ENCODE measurements at regions not wholly inside any gene's neighbourhood (a gene's known extent, or its start where the extent isn't known, plus 50 kb on each side); places are given as distances from the start of the nearest gene placed in this dataset.
A peak's percentile ranks its signal among the peaks of the same experiment; 100 is the strongest.

DNA sequence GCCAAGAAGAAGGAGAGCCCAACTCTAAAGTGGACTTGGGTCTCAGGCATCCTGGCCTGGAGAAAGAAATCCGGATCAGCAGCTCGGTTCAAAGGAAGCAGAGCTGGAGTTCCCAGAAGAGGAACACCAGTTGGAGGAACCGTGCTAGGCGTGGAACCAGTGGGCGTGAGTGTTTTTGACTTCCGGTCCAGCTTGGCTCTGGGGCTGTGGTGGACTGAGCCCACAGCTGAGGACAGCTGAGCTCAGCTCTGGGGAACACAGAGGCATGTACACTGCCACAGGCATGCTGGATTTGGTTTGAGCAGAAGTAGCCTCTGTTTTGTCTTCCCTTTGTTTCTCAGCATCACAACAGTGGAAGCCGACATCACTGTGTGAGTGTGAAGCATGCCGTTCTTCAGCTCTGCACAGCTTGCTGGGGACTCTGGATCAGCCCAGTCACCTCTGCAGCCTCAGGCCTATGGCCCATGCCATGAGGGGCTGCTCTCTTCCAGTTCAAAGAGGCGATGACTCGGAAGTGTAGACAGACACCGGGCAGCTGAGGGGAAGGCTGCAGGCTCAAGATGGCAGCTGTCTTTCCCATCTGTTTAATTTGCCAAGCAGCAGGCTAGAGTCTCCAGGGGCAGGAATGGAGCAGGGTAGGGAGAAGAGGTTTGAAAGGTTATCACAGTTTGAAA, 185.8 kb upstream of the UBE3A start:
- H3K27ac ChIP-seq, result no peak overlapping the region
- DNase-seq, result peak in 1 of 2 donors; percentile 21

DNA sequence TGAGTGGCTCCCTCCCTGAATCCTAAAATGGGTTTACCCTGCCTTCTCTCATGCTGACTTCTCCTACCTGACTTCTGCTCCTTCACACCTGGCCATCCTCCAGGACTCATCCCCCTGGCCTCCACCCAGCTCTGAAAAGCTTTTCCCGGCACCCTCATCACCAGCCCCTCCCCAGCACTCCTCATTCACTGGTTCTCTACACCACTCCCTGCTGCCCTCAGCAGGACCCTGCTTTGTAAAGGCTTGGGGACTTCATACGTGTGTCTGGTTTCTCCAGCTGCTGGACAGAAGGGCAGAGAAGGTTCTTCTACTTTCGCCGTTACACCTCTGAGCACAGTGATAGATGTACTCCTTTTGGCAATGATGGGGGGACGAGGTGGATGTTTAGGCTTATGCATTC, 184.9 kb upstream of the UBE3A start:
- 68 to 81% (median 73%) methylated on average over 5 of the region's 5 CpGs for WGBS, 3 donors

More for the DNA sequence above, 185.8 kb upstream of the UBE3A start:
- H3K36me3 ChIP-seq (ENCODE audit: insufficient read depth in 1 of 2, low read depth in 1 of 2), result no peaks in the 10 kb centered on the region
- TF ChIP-seq, protein P1, sequence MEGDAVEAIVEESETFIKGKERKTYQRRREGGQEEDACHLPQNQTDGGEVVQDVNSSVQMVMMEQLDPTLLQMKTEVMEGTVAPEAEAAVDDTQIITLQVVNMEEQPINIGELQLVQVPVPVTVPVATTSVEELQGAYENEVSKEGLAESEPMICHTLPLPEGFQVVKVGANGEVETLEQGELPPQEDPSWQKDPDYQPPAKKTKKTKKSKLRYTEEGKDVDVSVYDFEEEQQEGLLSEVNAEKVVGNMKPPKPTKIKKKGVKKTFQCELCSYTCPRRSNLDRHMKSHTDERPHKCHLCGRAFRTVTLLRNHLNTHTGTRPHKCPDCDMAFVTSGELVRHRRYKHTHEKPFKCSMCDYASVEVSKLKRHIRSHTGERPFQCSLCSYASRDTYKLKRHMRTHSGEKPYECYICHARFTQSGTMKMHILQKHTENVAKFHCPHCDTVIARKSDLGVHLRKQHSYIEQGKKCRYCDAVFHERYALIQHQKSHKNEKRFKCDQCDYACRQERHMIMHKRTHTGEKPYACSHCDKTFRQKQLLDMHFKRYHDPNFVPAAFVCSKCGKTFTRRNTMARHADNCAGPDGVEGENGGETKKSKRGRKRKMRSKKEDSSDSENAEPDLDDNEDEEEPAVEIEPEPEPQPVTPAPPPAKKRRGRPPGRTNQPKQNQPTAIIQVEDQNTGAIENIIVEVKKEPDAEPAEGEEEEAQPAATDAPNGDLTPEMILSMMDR (IDR thresholded peaks at IDR 0.05), result no peak
- ATAC-seq, result no peak
- 38 to 52% (median 40%) methylated on average over 11 of the region's 11 CpGs for WGBS, 3 donors
- H3K27me3 ChIP-seq (ENCODE audit: insufficient read depth in 3 of 3, low read length in 2 of 3), result no peaks in the 10 kb centered on the region
- intact Hi-C loops (cut with DNase I), result no loop called here
- no peaks in the 10 kb centered on the region for H3K4me1 ChIP-seq
- no peaks in the 10 kb centered on the region for H3K9me3 ChIP-seq
- no peak overlapping the region for H3K4me3 ChIP-seq

GRCh38 chr15:25620466-25620865, 181.6 kb upstream of the UBE3A start:
- Histone ChIP-seq H3K27ac (no peak overlapping the region), H3K27me3 (ENCODE audit: insufficient read depth in 3 of 3, low read length in 2 of 3) (peaks cover 0 to 2% (median 0%) of the 10 kb centered on the region in 3 donors), H3K9me3 (no peaks in the 10 kb centered on the region), H3K4me1 (no peaks in the 10 kb centered on the region), H3K36me3 (ENCODE audit: insufficient read depth in 1 of 2, low read depth in 1 of 2) (no peaks in the 10 kb centered on the region), H3K4me3 (no peak overlapping the region)
- TF ChIP-seq, protein P1 (IDR thresholded peaks at IDR 0.05), result no peak
- intact Hi-C loops (cut with DNase I), result no loop called here
- DNase-seq, result no peak
- no peak for ATAC-seq
- 81 to 85% (median 85%) methylated on average over 4 of the region's 4 CpGs for WGBS, 3 donors

More for the DNA sequence above, 184.9 kb upstream of the UBE3A start:
- no peak for ATAC-seq
- Histone ChIP-seq H3K36me3 (ENCODE audit: insufficient read depth in 1 of 2, low read depth in 1 of 2) (no peaks in the 10 kb centered on the region), H3K9me3 (no peaks in the 10 kb centered on the region), H3K4me1 (no peaks in the 10 kb centered on the region), H3K27me3 (ENCODE audit: insufficient read depth in 3 of 3, low read length in 2 of 3) (no peaks in the 10 kb centered on the region), H3K27ac (no peak overlapping the region), H3K4me3 (no peak overlapping the region)
- intact Hi-C loops (cut with DNase I), result no loop called here
- TF ChIP-seq, protein P1 (IDR thresholded peaks at IDR 0.05), result no peak
- DNase-seq, result no peak

DNA sequence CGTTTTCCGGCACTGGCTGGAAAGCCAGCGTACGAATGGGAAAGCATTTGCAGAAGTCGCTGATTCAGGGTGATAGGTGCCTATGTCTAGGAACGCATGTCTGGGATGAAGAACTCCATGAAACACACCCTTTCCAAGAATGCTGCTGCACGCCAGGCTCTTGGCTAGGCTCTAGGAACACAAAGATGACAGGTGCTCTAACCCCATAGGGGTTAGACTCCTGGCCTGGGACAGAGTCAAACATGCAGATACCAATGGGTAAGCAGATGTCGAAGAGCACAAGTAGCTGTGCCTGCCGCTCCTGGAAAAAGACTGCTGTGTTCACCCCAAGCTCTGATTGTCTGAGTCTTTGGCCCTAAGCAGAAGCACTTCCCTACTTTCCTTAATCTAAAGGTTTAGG, 180.9 kb upstream of the UBE3A start:
- DNase-seq (no peak), ATAC-seq (peak in 2 of 4 donors; percentile 42 to 87)
- no peak overlapping the region for H3K27ac ChIP-seq
- intact Hi-C loops (cut with DNase I), result loop anchor here in 1 of 2 donors (10.0 kb wide), 1 partner anchor 55 kb away; no protein-coding TSS in a partner anchor
- H3K4me3 ChIP-seq, result no peak overlapping the region
- TF ChIP-seq, protein P1 (IDR thresholded peaks at IDR 0.05), result no peak
- H3K4me1 ChIP-seq, result no peaks in the 10 kb centered on the region
- WGBS, 3 donors, result 34 to 50% (median 44%) methylated on average over 9 of the region's 9 CpGs
- no peaks in the 10 kb centered on the region for H3K36me3 ChIP-seq (ENCODE audit: insufficient read depth in 1 of 2, low read depth in 1 of 2)
- H3K9me3 ChIP-seq, result no peaks in the 10 kb centered on the region
- H3K27me3 ChIP-seq (ENCODE audit: insufficient read depth in 3 of 3, low read length in 2 of 3), result peaks cover 0 to 2% (median 0%) of the 10 kb centered on the region in 3 donors

Measured in psoas muscle (tissue), 7 donors.